Gastroesophageal sphincter (tissue), 4 donors: ENCODE measurements at regions not wholly inside any gene's neighbourhood (a gene's known extent, or its start where the extent isn't known, plus 50 kb on each side); places are given as distances from the start of the nearest gene placed in this dataset.

Source experiments
- ATAC-seq: fragments of 150-250 bp; one replicate; pipeline ENCODE4 v1.9.1; 2016; ENCODE audit warnings: mild to moderate bottlenecking, moderate library complexity
- H3K27ac ChIP-seq, 4 donors: fragments of 200-600 bp; sonication (generic) in 3 of 4; 1 replicate in 3 of 4; 2 replicates in 1 of 4; pipeline ENCODE4 v1.5.1; 2016 to 2019
- H3K27me3 ChIP-seq: fragments of 200-600 bp; sonication (generic); one replicate; pipeline ENCODE4 v1.5.1; 2019
- H3K36me3 ChIP-seq, 2 donors: fragments of 200-600 bp; sonication (generic); one replicate each; pipeline ENCODE4 v1.5.1; 2019; ENCODE audit warnings: control low read depth in 1 of 2
- H3K4me1 ChIP-seq, 3 donors: fragments of 200-600 bp; sonication (generic); 1 replicate in 2 of 3; 2 replicates in 1 of 3; pipeline ENCODE4 v1.5.1; 2016 to 2019; ENCODE audit warnings: control low read depth in 2 of 3
- H3K4me3 ChIP-seq, 2 donors: fragments of 200-600 bp; sonication (generic); one replicate each; pipeline ENCODE4 v1.5.1; 2019; ENCODE audit warnings: mild to moderate bottlenecking in 1 of 2, moderate library complexity in 1 of 2
- H3K9me3 ChIP-seq, 3 donors: fragments of 200-600 bp; sonication (generic); one replicate each; pipeline ENCODE4 v1.5.1; 2017 to 2019; ENCODE audit warnings: control low read depth in 2 of 3
- EP300 ChIP-seq: sonication (generic); formaldehyde crosslinking; IDR thresholded peaks from one replicate; pipeline ENCODE4 v1.6.1; 2017; ENCODE audit warnings: antibody characterized with exemption, mild to moderate bottlenecking
- POLR2A ChIP-seq, 2 donors: fragments of 450-650 bp; IDR thresholded peaks; one replicate each; pipeline ENCODE4 v1.6.1; 2017; ENCODE audit warnings: antibody characterized with exemption in 2 of 2, mild to moderate bottlenecking in 2 of 2, moderate library complexity in 1 of 2
- POLR2AphosphoS5 ChIP-seq: sonication (generic); formaldehyde crosslinking; IDR thresholded peaks from one replicate; pipeline ENCODE4 v1.6.1; 2017; ENCODE audit warnings: antibody characterized with exemption
- WGBS, 2 donors: methylation state at CpG; one replicate each; pipeline ENCODE4 v1.1.5; 2018; ENCODE audit warnings: low coverage in 1 of 2; 5-methylcytosine and 5-hydroxymethylcytosine counted together
- TF ChIP-seq, protein P1 (sequence below), 4 experiments: fragments of 200-600 bp in 2 of 4; fragments of 450-650 bp in 2 of 4; sonication (generic) in 1 of 4; IDR thresholded peaks; one replicate each; pipeline ENCODE4 v1.5.1; 2017 to 2019; ENCODE audit warnings: antibody characterized with exemption in 4 of 4, mild to moderate bottlenecking in 2 of 4, moderate library complexity in 2 of 4

DNA sequence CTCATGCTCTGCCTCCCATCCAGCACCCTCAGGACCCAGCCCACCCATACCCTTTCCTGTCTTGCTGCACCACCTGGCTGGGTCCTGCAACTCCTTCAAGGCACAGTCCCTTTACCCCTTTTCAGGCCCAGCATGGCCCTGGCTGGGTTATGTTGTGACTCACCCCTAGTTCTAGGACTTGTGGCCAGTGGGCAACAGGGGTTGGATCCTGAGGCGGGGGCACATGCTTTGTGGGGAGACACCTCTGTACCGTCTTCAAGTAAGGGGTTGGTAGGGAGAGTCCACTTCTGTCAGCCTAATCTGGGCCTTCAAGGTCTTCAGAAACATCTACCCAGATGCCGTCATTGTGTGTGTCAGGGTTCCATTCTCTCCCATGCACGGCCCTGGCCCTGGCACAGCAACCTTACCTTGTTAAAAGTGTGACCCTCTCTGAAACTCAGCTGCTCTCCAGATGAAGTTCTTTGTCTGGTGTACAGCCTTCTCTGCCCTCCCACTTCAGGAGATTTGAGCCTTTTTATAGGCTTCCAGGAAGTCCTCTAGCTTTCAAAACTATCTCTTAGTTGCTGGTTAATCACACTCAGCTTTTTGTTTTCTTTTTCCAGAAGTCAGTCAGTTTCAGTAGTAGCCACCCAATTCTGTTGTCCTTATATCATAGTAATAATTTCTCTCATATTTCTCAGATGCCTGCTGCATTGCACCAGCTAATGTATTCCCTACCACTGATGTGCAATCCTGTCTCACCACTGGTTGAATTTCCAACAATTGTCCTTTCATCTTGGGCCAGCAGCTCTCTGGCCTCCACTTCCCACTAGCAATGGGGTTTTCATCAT is 107.3 kb downstream of the NRN1 start:
- Histone ChIP-seq H3K4me3 (no peak overlapping the region), H3K36me3 (no peaks in the 10 kb centered on the region), H3K9me3 (no peaks in the 10 kb centered on the region), H3K4me1 (peaks cover 0 to under 1% (median 0%) of the 10 kb centered on the region in 3 donors), H3K27me3 (no peaks in the 10 kb centered on the region), H3K27ac (no peak overlapping the region)
- TF ChIP-seq EP300 (no peak), POLR2AphosphoS5 (no peak), POLR2A (IDR thresholded peaks at IDR 0.05) (no peak)
- TF ChIP-seq, protein P1, sequence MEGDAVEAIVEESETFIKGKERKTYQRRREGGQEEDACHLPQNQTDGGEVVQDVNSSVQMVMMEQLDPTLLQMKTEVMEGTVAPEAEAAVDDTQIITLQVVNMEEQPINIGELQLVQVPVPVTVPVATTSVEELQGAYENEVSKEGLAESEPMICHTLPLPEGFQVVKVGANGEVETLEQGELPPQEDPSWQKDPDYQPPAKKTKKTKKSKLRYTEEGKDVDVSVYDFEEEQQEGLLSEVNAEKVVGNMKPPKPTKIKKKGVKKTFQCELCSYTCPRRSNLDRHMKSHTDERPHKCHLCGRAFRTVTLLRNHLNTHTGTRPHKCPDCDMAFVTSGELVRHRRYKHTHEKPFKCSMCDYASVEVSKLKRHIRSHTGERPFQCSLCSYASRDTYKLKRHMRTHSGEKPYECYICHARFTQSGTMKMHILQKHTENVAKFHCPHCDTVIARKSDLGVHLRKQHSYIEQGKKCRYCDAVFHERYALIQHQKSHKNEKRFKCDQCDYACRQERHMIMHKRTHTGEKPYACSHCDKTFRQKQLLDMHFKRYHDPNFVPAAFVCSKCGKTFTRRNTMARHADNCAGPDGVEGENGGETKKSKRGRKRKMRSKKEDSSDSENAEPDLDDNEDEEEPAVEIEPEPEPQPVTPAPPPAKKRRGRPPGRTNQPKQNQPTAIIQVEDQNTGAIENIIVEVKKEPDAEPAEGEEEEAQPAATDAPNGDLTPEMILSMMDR (IDR thresholded peaks at IDR 0.05): no peak
- 93% methylated on average over 2 of the region's 4 CpGs; no CpG with 5 or more reads in 1 of the 2 donors for WGBS, 2 donors
- no peak for ATAC-seq

DNA sequence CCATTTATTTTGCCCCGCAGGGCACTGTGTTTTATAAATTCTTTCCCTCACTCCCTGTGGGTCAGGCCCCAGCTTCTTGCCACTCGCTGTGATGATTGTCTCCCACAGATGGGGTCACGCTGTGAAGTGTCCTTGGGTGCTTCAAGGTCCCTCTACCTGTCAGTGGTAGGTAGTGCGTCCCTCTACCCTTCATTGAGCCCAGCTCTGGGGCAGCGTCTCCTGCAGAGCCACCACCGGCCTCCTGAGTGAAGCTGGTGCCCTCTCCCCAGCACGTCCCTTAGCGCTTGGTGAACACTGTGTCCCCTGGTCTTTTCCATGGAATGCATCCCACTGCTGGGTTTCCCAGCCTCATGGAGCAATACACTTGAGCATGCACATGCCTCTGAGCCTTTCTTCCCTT is 108.2 kb downstream of the NRN1 start:
- no peak overlapping the region for H3K4me3 ChIP-seq
- TF ChIP-seq POLR2AphosphoS5 (no peak), POLR2A (IDR thresholded peaks at IDR 0.05) (no peak), EP300 (no peak)
- TF ChIP-seq, protein P1 (IDR thresholded peaks at IDR 0.05): no peak
- H3K36me3 ChIP-seq: no peaks in the 10 kb centered on the region
- no peaks in the 10 kb centered on the region for H3K4me1 ChIP-seq
- 84 to 95% methylated on average over 3 to 6 of the region's 8 CpGs for WGBS, 2 donors
- no peak for ATAC-seq
- no peaks in the 10 kb centered on the region for H3K9me3 ChIP-seq
- no peak overlapping the region for H3K27ac ChIP-seq
- no peaks in the 10 kb centered on the region for H3K27me3 ChIP-seq

DNA sequence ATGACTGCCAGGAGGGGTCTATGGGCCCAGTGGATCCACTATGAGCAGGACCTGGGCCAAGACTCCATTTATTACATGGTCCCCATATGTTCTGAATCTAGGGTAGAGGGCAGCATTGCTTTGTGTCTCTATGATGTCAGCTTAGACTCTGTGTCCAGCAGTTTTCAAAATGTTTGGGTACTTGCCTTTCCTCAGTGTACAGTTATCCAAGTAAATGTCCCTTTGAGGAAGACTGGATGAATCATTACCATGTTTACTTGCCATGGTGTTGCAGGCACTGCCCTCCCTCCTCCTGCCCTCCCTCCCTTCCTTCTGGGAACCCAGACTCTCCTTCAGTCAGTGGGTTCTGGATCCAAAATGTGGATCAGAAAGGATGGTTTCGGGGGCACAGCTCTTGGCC is 108.6 kb downstream of the NRN1 start:
- H3K9me3 ChIP-seq: no peaks in the 10 kb centered on the region
- no peak for TF ChIP-seq POLR2A (IDR thresholded peaks at IDR 0.05)
- TF ChIP-seq, protein P1 (IDR thresholded peaks at IDR 0.05): no peak
- no peak for TF ChIP-seq EP300
- no peak for TF ChIP-seq POLR2AphosphoS5
- no peak overlapping the region for H3K4me3 ChIP-seq
- H3K4me1 ChIP-seq: no peaks in the 10 kb centered on the region
- H3K27ac ChIP-seq: no peak overlapping the region
- H3K36me3 ChIP-seq: no peaks in the 10 kb centered on the region
- 100% methylated on average over 1 of the region's 1 CpG for WGBS, 2 donors
- no peaks in the 10 kb centered on the region for H3K27me3 ChIP-seq
- ATAC-seq: no peak

DNA sequence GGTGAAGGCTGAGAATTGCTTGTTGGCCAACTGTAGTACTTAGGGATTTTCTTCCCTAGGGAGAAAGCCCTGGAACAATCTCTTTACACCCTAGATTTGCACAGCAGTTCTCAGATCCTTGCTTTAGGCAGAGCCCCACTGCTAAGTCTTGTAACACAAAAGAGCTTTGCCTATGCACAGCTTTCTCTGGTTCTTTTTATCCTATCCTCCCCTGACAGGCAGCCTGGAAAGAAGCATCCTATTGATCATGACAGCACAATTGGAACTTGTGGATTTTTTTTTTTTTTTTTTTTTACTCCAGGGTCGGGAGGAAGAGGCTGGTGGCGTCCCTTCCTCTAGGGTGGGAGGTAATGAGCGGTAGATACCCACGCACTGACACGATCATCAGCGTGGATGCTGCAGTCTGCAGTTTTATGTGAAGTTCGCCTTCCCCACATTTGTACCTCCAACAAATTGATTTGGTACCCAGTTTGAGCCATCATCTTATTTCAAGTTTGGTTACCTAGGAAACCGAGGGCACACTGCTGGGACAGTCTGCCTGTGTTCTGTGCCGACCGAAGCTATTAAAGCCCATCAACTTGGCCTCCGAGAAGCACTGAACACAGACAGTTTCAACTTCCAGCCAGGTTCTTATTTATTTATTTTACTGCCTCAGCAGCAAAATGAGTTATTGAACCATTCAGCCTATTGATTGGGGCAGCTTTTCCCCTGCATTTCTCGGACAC is 110.1 kb downstream of the NRN1 start:
- no peak for TF ChIP-seq POLR2A (IDR thresholded peaks at IDR 0.05)
- TF ChIP-seq POLR2AphosphoS5: no peak
- Histone ChIP-seq H3K36me3 (no peaks in the 10 kb centered on the region), H3K27me3 (no peaks in the 10 kb centered on the region), H3K27ac (no peak overlapping the region), H3K4me1 (no peaks in the 10 kb centered on the region), H3K9me3 (no peaks in the 10 kb centered on the region), H3K4me3 (no peak overlapping the region)
- ATAC-seq: no peak
- 80 to 93% methylated on average over 10 to 11 of the region's 12 CpGs for WGBS, 2 donors

DNA sequence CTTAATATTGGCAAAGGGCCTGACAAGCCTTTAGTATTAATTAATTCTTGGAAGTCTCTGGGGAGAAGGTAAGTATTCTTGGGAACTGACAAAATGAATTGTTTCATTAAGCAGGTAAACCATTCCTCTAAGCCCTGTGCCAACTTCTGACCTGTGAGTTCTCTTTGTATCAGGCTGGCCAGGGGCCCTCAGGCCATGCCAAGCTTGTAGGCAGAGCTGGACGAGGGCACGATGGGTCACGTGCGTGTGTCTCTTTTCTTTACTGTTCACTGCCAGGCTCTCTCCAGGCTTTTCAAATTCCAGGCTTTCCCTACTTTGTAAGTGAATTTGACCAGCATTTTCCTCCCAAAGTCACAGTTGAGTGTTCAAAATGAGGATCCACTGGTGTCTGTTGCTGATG is 112.4 kb downstream of the NRN1 start:
- TF ChIP-seq, protein P1 (IDR thresholded peaks at IDR 0.05): no peak
- no peak for TF ChIP-seq EP300
- no peak for TF ChIP-seq POLR2A (IDR thresholded peaks at IDR 0.05)
- TF ChIP-seq POLR2AphosphoS5: no peak
- 75% methylated on average over 4 of the region's 4 CpGs; no CpG with 5 or more reads in 1 of the 2 donors for WGBS, 2 donors
- Histone ChIP-seq H3K27ac (no peak overlapping the region), H3K9me3 (no peaks in the 10 kb centered on the region), H3K27me3 (no peaks in the 10 kb centered on the region), H3K4me1 (no peaks in the 10 kb centered on the region), H3K4me3 (no peak overlapping the region), H3K36me3 (no peaks in the 10 kb centered on the region)
- ATAC-seq: no peak
